Esophagus squamous epithelium (tissue), 4 donors: ENCODE measurements at regions not wholly inside any gene's neighbourhood (a gene's known extent, or its start where the extent isn't known, plus 50 kb on each side); places are given as distances from the start of the nearest gene placed in this dataset.

Experiments used
- CTCF ChIP-seq, 6 experiments: fragments of 450-650 bp in 4 of 6; fragments of 200-600 bp in 2 of 6; sonication (generic) in 2 of 6; IDR thresholded peaks; one replicate each; pipeline ENCODE4 v1.5.1; 2016 to 2019; ENCODE audit warnings: antibody characterized with exemption in 6 of 6, mild to moderate bottlenecking in 4 of 6, moderate library complexity in 4 of 6
- POLR2A ChIP-seq, 4 donors: fragments of 450-650 bp; IDR thresholded peaks; one replicate each; pipeline ENCODE4 v1.6.1; 2017; ENCODE audit warnings: antibody characterized with exemption in 4 of 4, mild to moderate bottlenecking in 4 of 4, moderate library complexity in 3 of 4

GRCh38 chr12:45553204-45553603 lies 176.3 kb upstream of the ARID2 start:
- no peak for TF ChIP-seq CTCF (IDR thresholded peaks at IDR 0.05)
- no peak for TF ChIP-seq POLR2A (IDR thresholded peaks at IDR 0.05)
